GM12875 (cell line): ENCODE measurements at regions not wholly inside any gene's neighbourhood (a gene's known extent, or its start where the extent isn't known, plus 50 kb on each side); places are given as distances from the start of the nearest gene placed in this dataset.

Source experiments
- H3K4me3 ChIP-seq: one replicate; pipeline ENCODE4 v1.5.1; 2011; ENCODE audit warnings: low read depth, low read length, control low read depth
- CTCF ChIP-seq: IDR thresholded peaks from 2 replicates; pipeline ENCODE4 v1.5.1; 2011; ENCODE audit warnings: low read depth, mild to moderate bottlenecking, control low read depth, inconsistent platforms, low read length, moderate library complexity, borderline replicate concordance; ENCODE audit not compliant: insufficient read depth

- TF ChIP-seq CTCF: no peak
- no peak overlapping the region for H3K4me3 ChIP-seq
These were observed 70.4 kb upstream of the SLC7A11 start for GRCh38 chr4:138312536-138312911.

- H3K4me3 ChIP-seq: no peak overlapping the region
- no peak for TF ChIP-seq CTCF
These were observed 69.8 kb upstream of the SLC7A11 start for GRCh38 chr4:138311771-138312535.

- TF ChIP-seq CTCF: no peak
- H3K4me3 ChIP-seq: no peak overlapping the region
These were observed 68.8 kb upstream of the SLC7A11 start for GRCh38 chr4:138310991-138311390.

GRCh38 chr4:138310498-138310897, 68.3 kb upstream of the SLC7A11 start:
- no peak for TF ChIP-seq CTCF
- H3K4me3 ChIP-seq: no peak overlapping the region

- no peak overlapping the region for H3K4me3 ChIP-seq
- TF ChIP-seq CTCF: no peak
These were observed 66.2 kb upstream of the SLC7A11 start for GRCh38 chr4:138308356-138308755.

GRCh38 chr4:138307319-138307718, 65.2 kb upstream of the SLC7A11 start:
- no peak for TF ChIP-seq CTCF
- H3K4me3 ChIP-seq: no peak overlapping the region

GRCh38 chr4:138305050-138305449, 62.9 kb upstream of the SLC7A11 start:
- no peak overlapping the region for H3K4me3 ChIP-seq
- TF ChIP-seq CTCF: no peak
